ENCODE measurements at regions not wholly inside any gene's neighbourhood (a gene's known extent, or its start where the extent isn't known, plus 50 kb on each side); places are given as distances from the start of the nearest gene placed in this dataset.

GRCh38 chr11:23673366-23673765, 813.1 kb upstream of the CCDC179 start:
- DNase-seq (ENCODE audit: low read depth): no peak
- H3K4me3 ChIP-seq (ENCODE audit: control insufficient read depth, low read depth, low read length): no peak overlapping the region
- TF ChIP-seq CTCF (conservative IDR thresholded peaks at IDR 0.05; ENCODE audit: control insufficient read depth, insufficient read depth, low read depth, low read length): no peak

GRCh38 chr11:23674866-23675265, 814.6 kb upstream of the CCDC179 start:
- TF ChIP-seq CTCF (conservative IDR thresholded peaks at IDR 0.05; ENCODE audit: control insufficient read depth, insufficient read depth, low read depth, low read length): no peak
- no peak overlapping the region for H3K4me3 ChIP-seq (ENCODE audit: control insufficient read depth, low read depth, low read length)
- DNase-seq (ENCODE audit: low read depth): peak; percentile 5

- DNase-seq (ENCODE audit: low read depth): no peak
- TF ChIP-seq CTCF (conservative IDR thresholded peaks at IDR 0.05; ENCODE audit: control insufficient read depth, insufficient read depth, low read depth, low read length): no peak
- no peak overlapping the region for H3K4me3 ChIP-seq (ENCODE audit: control insufficient read depth, low read depth, low read length)
Measured at GRCh38 chr11:23679041-23679440, 817.8 kb upstream of the LUZP2 start.

GRCh38 chr11:23679981-23680380, 816.9 kb upstream of the LUZP2 start:
- TF ChIP-seq CTCF (conservative IDR thresholded peaks at IDR 0.05; ENCODE audit: control insufficient read depth, insufficient read depth, low read depth, low read length): no peak
- DNase-seq (ENCODE audit: low read depth): no peak
- H3K4me3 ChIP-seq (ENCODE audit: control insufficient read depth, low read depth, low read length): no peak overlapping the region

- no peak overlapping the region for H3K4me3 ChIP-seq (ENCODE audit: control insufficient read depth, low read depth, low read length)
- TF ChIP-seq CTCF (conservative IDR thresholded peaks at IDR 0.05; ENCODE audit: control insufficient read depth, insufficient read depth, low read depth, low read length): no peak
- DNase-seq (ENCODE audit: low read depth): no peak
Measured at GRCh38 chr11:23680488-23681230, 816.2 kb upstream of the LUZP2 start.

GRCh38 chr11:23684701-23685100, 812.2 kb upstream of the LUZP2 start:
- DNase-seq (ENCODE audit: low read depth): no peak
- no peak overlapping the region for H3K4me3 ChIP-seq (ENCODE audit: control insufficient read depth, low read depth, low read length)
- no peak for TF ChIP-seq CTCF (conservative IDR thresholded peaks at IDR 0.05; ENCODE audit: control insufficient read depth, insufficient read depth, low read depth, low read length)
